Left renal pelvis (tissue), 4 donors: ENCODE measurements at regions not wholly inside any gene's neighbourhood (a gene's known extent, or its start where the extent isn't known, plus 50 kb on each side); places are given as distances from the start of the nearest gene placed in this dataset.

Experiments used
- DNase-seq, 4 donors: peaks; one replicate each; pipeline ENCODE4 v3.0.0-alpha.2; 2013; ENCODE audit warnings: low read depth in 4 of 4, low spot score in 3 of 4

GRCh38 chr15:98504998-98505397 lies 143.3 kb upstream of the IGF1R start:
- DNase-seq = no peak

DNA sequence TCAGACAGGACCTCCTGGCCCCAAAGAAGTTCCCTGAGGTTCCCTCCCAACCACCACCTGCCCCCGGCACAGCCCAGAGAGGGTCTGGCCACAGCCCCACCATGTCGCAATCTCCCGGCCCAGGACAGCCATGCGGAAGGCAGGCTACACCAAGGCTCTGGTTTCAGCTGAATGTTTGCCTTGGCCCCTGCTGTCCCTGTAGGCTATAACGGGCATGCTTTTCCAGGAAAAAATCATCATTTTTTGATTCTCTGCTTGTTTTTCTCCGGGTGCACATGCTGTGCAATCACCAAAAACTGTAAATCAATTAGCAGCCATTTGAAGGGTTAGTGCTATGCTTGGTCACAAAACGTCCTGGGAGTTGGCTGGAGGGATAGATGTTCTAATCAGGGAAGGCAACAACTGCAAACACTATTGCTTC lies 142.7 kb upstream of the IGF1R start:
- no peak for DNase-seq

- DNase-seq = no peak
Measured at GRCh38 chr15:98506172-98506571, 142.2 kb upstream of the IGF1R start.

GRCh38 chr15:98506711-98507110 lies 141.6 kb upstream of the IGF1R start:
- no peak for DNase-seq

DNA sequence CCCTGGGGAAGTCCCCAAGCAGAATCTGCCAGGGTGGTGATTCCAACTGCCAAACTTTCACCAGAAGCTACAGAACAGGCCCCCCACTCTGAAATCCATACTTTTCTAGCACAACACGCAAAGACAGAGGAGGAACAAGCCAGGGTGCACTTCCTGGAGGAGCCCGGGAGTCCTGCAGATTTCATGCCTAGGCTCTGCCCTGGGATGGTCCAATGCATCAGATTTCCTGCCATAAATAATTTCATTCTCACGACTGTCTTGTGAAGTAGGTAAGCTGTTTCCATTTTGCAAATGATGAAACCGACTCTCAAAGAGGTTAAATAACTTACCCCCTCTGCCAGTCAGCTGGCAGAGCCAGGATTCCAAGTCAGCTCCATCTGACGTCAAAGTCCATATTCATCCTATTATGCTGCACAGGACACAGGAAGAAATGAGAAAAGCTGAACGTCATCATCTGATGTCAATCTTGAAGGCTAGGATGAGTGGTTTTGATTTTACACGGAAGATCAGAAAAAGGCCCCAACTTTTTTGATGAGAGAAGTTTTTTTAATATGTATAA lies 134.8 kb upstream of the IGF1R start:
- no peak for DNase-seq

DNA sequence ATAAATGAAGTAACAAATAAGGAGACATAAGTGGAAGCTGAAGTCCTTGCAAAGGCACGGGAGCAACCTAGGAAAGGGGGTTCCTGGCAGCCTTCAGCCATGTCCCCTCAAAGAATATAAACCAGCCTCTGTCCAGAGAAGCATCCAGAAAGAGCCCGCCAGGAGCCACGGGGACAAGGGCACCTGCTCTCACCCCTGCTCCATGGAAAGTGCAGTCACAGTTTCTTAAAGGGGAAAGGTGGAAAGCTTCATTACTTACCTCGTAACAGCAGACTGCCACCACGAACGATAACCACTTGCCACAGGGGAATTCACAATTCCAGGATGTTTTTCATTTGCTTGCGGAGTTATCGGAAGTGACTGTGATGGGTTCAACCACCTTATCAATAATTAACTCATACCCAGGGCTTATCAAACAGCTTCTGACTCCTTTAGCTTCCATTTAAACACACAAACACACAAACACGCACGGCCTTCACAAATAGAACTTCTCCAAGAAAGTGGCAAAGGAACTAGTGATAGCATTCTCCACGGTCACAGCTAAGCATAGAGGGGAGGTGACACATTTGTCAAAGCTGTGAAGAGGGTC lies 134.2 kb upstream of the IGF1R start:
- DNase-seq = no peak

- DNase-seq = peak in 3 of 4 donors; percentile 60 to 77 (median 70)
Measured at GRCh38 chr15:98518823-98519561, 129.3 kb upstream of the IGF1R start.

DNA sequence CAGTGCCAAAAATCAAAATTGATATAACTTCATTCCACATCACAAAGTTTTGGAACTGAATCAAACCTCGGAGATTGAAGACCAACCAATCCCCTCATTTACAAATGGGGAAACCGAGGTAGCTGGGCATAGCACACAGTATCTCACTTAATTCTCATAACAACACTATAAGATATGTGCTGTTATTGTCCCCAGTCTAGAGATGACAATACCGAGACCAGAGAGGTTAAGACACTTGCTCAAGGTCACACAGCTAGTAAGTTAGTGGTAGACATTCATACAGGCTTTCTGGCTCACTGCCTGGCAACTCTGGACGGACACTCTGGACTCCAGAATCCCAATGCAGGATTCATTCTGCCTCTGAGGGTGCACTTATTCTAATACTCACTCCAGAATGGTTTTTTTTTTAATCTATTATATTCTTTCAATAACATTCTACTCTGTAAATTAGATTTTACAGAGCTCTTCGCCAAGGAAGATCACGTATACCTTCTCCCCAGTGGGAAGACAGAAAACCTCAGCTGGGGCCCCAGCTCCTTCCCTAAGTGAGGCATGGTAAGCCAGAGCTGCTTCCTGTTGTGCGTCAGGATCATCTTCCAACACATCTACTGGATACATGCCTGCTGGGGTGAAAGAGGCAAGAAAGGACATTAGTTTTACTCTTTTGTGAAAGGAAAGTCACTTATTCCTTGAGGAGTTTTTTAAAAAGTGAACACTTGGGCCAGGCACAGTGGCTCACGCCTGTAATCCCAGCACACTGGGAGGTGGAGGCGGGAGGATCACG lies 128.4 kb upstream of the IGF1R start:
- DNase-seq = no peak

GRCh38 chr15:98522127-98522526 lies 126.2 kb upstream of the IGF1R start:
- DNase-seq = no peak

GRCh38 chr15:98523912-98524662 lies 124.3 kb upstream of the IGF1R start:
- no peak for DNase-seq

GRCh38 chr15:98524838-98525660 lies 123.3 kb upstream of the IGF1R start:
- DNase-seq = no peak

- no peak for DNase-seq
Measured at GRCh38 chr15:98525661-98526001, 122.7 kb upstream of the IGF1R start.

DNA sequence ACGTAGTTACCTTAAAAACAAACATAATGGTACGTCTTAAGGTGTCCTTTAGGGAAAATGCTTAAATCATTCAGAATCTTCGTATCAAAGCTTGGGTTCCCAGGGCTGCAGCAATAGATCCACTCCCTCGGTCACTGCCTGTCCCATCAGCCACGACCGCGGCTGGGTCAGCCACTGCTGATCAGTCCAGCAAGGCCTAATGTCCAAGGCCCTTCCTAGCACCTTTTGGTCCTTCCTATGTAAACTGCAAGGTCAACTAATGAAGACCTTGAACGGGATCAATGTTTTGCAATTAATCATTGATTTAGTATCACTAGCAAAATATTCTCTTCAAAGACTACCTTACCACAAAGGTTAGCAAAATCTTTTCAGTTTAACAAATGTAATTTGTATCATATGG lies 122.2 kb upstream of the IGF1R start:
- no peak for DNase-seq

- DNase-seq = no peak
Measured at GRCh38 chr15:98528046-98528725, 120.2 kb upstream of the IGF1R start.

GRCh38 chr15:98529205-98530145 lies 118.9 kb upstream of the IGF1R start:
- DNase-seq = no peak

GRCh38 chr15:98530570-98530969 lies 117.8 kb upstream of the IGF1R start:
- DNase-seq = no peak

- DNase-seq = no peak
Measured at GRCh38 chr15:98532063-98532462, 116.3 kb upstream of the IGF1R start.

- DNase-seq = no peak
Measured at GRCh38 chr15:98536976-98537375, 111.4 kb upstream of the IGF1R start.
